PC-3 (cell line): ENCODE measurements at regions not wholly inside any gene's neighbourhood (a gene's known extent, or its start where the extent isn't known, plus 50 kb on each side); places are given as distances from the start of the nearest gene placed in this dataset.
"Not testable (repeated sequence)": the region's sequence is repeated elsewhere in the genome, so short reads cannot be mapped to it uniquely, and the experiment has no call there.

Experiments used
- ATAC-seq: fragments of 200-7000 bp; cut with Tn5 transposase; 2 replicates; pipeline ENCODE4 v1.9.1; 2020; ENCODE audit warnings: mild to moderate bottlenecking, moderate library complexity
- BruUV-seq: library from RNA; stranded (reverse); fragments of 400-500 nt; replicated peaks from 2 replicates; lab custom pipeline; 2021; lab: Mats Ljungman, UMichigan
- CTCF ChIA-PET: fragments of 300-600 bp; sonication (Branson Sonifier 250); formaldehyde crosslinking; loops from one replicate; lab custom pipeline; 2022; ENCODE audit warnings: antibody characterized with exemption; lab: Charles Lee
- POLR2A ChIA-PET: fragments of 300-600 bp; sonication (Branson Sonifier 250); formaldehyde crosslinking; loops from one replicate; lab custom pipeline; 2022; ENCODE audit warnings: antibody characterized with exemption; ENCODE audit not compliant: unreplicated experiment; lab: Charles Lee
- DNase-seq: peaks from one replicate; pipeline ENCODE4 v3.0.0-alpha.2; 2015
- H2AFZ ChIP-seq: fragments of 300-600 bp; sonication (generic); 2 replicates; pipeline ENCODE4 v1.6.0; 2016; ENCODE audit warnings: antibody characterized with exemption, low read length
- H3F3A ChIP-seq: fragments of 300-600 bp; sonication (generic); one replicate; pipeline ENCODE4 v1.6.0; 2017; ENCODE audit warnings: antibody characterized with exemption, low read length, control low read depth, mild to moderate bottlenecking; ENCODE audit not compliant: unreplicated experiment
- H3K27ac ChIP-seq: fragments of 300-600 bp; sonication (generic); 2 replicates; pipeline ENCODE4 v1.5.1; 2016; ENCODE audit warnings: mild to moderate bottlenecking, low read length
- H3K27me3 ChIP-seq: fragments of 300-600 bp; sonication (generic); 2 replicates; pipeline ENCODE4 v1.6.1; 2016; ENCODE audit warnings: low read length, mixed read lengths
- H3K36me3 ChIP-seq: fragments of 300-600 bp; sonication (generic); 2 replicates; pipeline ENCODE4 v1.6.1; 2016; ENCODE audit warnings: low read depth, mixed run types, low read length, mixed read lengths
- H3K4me1 ChIP-seq: fragments of 300-600 bp; sonication (generic); 2 replicates; pipeline ENCODE4 v1.5.1; 2016; ENCODE audit warnings: low read length; ENCODE audit not compliant: insufficient read depth
- H3K4me2 ChIP-seq: fragments of 300-600 bp; sonication (generic); 2 replicates; pipeline ENCODE4 v1.6.0; 2016; ENCODE audit warnings: low read length
- H3K4me3 ChIP-seq: fragments of 300-600 bp; sonication (generic); 2 replicates; pipeline ENCODE4 v1.5.1; 2016; ENCODE audit warnings: mild to moderate bottlenecking, low read length, mixed read lengths
- H3K79me2 ChIP-seq: fragments of 300-600 bp; sonication (generic); 2 replicates; pipeline ENCODE4 v1.6.1; 2017; ENCODE audit warnings: low read length, mixed read lengths
- H3K9ac ChIP-seq: fragments of 300-600 bp; sonication (generic); 2 replicates; pipeline ENCODE4 v1.6.0; 2016; ENCODE audit warnings: mild to moderate bottlenecking, low read length
- H3K9me2 ChIP-seq: fragments of 300-600 bp; sonication (generic); replicated peaks from 2 replicates; pipeline ENCODE4 v1.6.1; 2016; ENCODE audit warnings: mixed run types, low read length, mixed read lengths
- H3K9me3 ChIP-seq: fragments of 300-600 bp; sonication (generic); 2 replicates; pipeline ENCODE4 v1.6.1; 2016; ENCODE audit warnings: low read length, mixed read lengths
- H4K20me1 ChIP-seq: fragments of 300-600 bp; sonication (generic); 2 replicates; pipeline ENCODE4 v1.6.1; 2016; ENCODE audit warnings: low read length, mixed read lengths
- EZH2 ChIP-seq: fragments of 300-600 bp; sonication (generic); IDR thresholded peaks from one replicate; pipeline ENCODE4 v1.6.1; 2017; ENCODE audit warnings: antibody characterized with exemption, mild to moderate bottlenecking, low read length; ENCODE audit not compliant: unreplicated experiment
- EZH2phosphoT487 ChIP-seq: fragments of 300-600 bp; sonication (generic); IDR thresholded peaks from 2 replicates; pipeline ENCODE4 v1.6.1; 2018; ENCODE audit warnings: mild to moderate bottlenecking, antibody characterized with exemption, low read length, borderline replicate concordance
- intact Hi-C: fragments of 100-400 bp; cut with micrococcal nuclease; formaldehyde crosslinking; loops from 2 replicates; pipeline ENCODE4 v1.9.0; 2023
- TF ChIP-seq, protein P1 (sequence below): fragments of 300-600 bp; sonication (generic); conservative IDR thresholded peaks from 2 replicates; pipeline ENCODE4 v1.5.1; 2017; ENCODE audit warnings: antibody characterized with exemption, low read depth, mild to moderate bottlenecking, low read length

DNA sequence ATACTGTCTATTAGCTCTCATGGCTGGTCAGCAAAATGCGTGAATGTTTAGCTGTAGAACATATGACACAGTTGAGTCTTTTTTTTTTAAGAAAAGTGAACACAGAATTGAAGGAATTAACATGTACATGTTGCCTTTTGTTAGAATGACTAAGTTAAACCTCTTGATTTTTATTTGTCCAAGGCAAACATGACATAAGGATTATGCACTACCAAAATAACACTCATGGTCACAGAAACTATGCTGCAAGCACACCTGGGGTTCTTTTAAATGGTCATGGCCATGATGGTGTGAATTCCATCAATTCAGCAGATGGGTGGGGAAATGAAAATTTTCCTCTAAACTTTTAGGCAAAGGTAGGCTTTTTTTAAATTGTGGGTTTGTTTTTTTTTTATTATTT, 80.1 kb upstream of the CXCL13 start:
- intact Hi-C loops, result loop anchor here (1.0 to 2.0 kb wide), 2 partner anchors 13 to 53 kb away; no protein-coding TSS in a partner anchor
- H3K4me3 ChIP-seq, result no peak overlapping the region
- ATAC-seq, result peak; percentile 87
- no peak overlapping the region for H2AFZ ChIP-seq
- POLR2A ChIA-PET, result no interaction called here
- H3K79me2 ChIP-seq, result no peaks in the 10 kb centered on the region
- H3K36me3 ChIP-seq, result no peaks in the 10 kb centered on the region
- TF ChIP-seq, protein P1, sequence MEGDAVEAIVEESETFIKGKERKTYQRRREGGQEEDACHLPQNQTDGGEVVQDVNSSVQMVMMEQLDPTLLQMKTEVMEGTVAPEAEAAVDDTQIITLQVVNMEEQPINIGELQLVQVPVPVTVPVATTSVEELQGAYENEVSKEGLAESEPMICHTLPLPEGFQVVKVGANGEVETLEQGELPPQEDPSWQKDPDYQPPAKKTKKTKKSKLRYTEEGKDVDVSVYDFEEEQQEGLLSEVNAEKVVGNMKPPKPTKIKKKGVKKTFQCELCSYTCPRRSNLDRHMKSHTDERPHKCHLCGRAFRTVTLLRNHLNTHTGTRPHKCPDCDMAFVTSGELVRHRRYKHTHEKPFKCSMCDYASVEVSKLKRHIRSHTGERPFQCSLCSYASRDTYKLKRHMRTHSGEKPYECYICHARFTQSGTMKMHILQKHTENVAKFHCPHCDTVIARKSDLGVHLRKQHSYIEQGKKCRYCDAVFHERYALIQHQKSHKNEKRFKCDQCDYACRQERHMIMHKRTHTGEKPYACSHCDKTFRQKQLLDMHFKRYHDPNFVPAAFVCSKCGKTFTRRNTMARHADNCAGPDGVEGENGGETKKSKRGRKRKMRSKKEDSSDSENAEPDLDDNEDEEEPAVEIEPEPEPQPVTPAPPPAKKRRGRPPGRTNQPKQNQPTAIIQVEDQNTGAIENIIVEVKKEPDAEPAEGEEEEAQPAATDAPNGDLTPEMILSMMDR, result no peak
- TF ChIP-seq EZH2phosphoT487 (no peak), EZH2 (no peak)
- DNase-seq, result peak; percentile 67
- peaks cover 22% of the 10 kb centered on the region for H3K4me1 ChIP-seq
- H3K9ac ChIP-seq, result peak overlapping the region; percentile 29; the same call in 1 of the 2 replicates
- no peaks in the 10 kb centered on the region for H3K27me3 ChIP-seq
- CTCF ChIA-PET, result interaction anchor here (0.6 kb wide), 1 partner anchor 76 kb away, joined by 3 read pairs; no protein-coding TSS in a partner anchor
- H3K9me3 ChIP-seq, result no peaks in the 10 kb centered on the region
- H3K4me2 ChIP-seq, result peak overlapping the region; percentile 28; the same call in 1 of the 2 replicates
- H3K27ac ChIP-seq, result peak overlapping the region; percentile 68
- H3K9me2 ChIP-seq, result no peaks in the 10 kb centered on the region
- no peaks in the 10 kb centered on the region for H3F3A ChIP-seq
- H4K20me1 ChIP-seq, result no peaks in the 10 kb centered on the region
- BruUV-seq, result no TSS peak

DNA sequence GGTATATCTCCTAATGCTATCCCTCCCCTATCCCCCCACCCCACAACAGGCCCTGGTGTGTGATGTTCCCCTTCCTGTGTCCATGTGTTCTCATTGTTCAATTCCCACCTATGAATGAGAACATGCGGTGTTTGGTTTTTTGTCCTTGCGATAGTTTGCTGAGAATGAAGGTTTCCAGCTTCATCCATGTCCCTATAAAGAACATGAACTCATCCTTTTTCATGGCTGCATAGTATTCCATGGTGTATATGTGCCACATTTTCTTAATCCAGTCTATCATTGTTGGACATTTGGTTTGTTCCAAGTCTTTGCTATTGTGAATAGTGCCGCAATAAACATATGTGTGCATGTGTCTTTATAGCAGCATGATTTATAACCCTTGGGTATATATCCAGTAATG, 77.7 kb upstream of the CXCL13 start:
- DNase-seq, H3K27me3 ChIP-seq, intact Hi-C loops, H3K36me3 ChIP-seq, POLR2A ChIA-PET, H3K27ac ChIP-seq, H3K79me2 ChIP-seq, H4K20me1 ChIP-seq, H2AFZ ChIP-seq, H3F3A ChIP-seq, ATAC-seq, H3K9me3 ChIP-seq, H3K4me3 ChIP-seq, CTCF ChIA-PET, H3K9me2 ChIP-seq, H3K9ac ChIP-seq, BruUV-seq, H3K4me2 ChIP-seq: not testable (repeated sequence)
- peaks cover 22% of the 10 kb centered on the region for H3K4me1 ChIP-seq

DNA sequence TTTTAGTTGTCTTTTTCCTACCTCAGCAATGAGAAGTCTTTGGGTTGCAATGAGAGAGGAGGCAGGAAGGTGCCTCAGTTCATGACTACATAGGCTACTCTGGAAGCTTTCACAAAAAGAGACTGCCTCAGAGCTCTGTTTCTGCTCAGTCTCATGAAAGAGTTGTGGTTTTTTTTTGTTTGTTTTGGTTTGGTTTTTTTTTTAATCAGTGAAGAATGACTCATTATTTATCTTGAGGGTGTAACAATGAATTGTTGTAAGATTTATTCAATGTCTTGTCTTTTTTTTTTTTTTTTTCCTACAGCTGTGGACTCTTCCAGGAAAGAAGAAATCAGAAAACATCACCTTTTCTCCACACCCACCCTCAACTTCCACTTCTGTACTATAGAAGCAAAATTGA, 67.5 kb upstream of the CXCL13 start:
- no peak overlapping the region for H2AFZ ChIP-seq
- intact Hi-C loops, result loop anchor here (1.0 to 5.0 kb wide), 3 partner anchors 13 to 59 kb away; no protein-coding TSS in a partner anchor
- no peaks in the 10 kb centered on the region for H3K9me3 ChIP-seq
- H4K20me1 ChIP-seq, result no peaks in the 10 kb centered on the region
- H3K9me2 ChIP-seq, result no peaks in the 10 kb centered on the region
- no peaks in the 10 kb centered on the region for H3K79me2 ChIP-seq
- BruUV-seq, result no TSS peak
- H3K4me3 ChIP-seq, result peak overlapping the region; percentile 31; the same call in 1 of the 2 replicates
- H3K27me3 ChIP-seq, result no peaks in the 10 kb centered on the region
- ATAC-seq (peak; percentile 97), DNase-seq (peak; percentile 83)
- CTCF ChIA-PET, result interaction anchor here (0.6 to 0.8 kb wide), 5 partner anchors 16 to 85 kb away, joined by 3 to 10 read pairs (median 4); no protein-coding TSS in a partner anchor
- H3K4me2 ChIP-seq, result peak overlapping the region; percentile 71
- POLR2A ChIA-PET, result interaction anchor here (0.5 to 0.7 kb wide), 4 partner anchors 11 to 66 kb away, joined by 3 to 11 read pairs (median 6); no protein-coding TSS in a partner anchor
- H3K36me3 ChIP-seq, result no peaks in the 10 kb centered on the region
- H3F3A ChIP-seq, result no peaks in the 10 kb centered on the region
- peak overlapping the region; percentile 32 for H3K9ac ChIP-seq
- H3K4me1 ChIP-seq, result peaks cover 22% of the 10 kb centered on the region
- no peak for TF ChIP-seq EZH2
- H3K27ac ChIP-seq, result peak overlapping the region; percentile 88
